ENCODE measurements at regions not wholly inside any gene's neighbourhood (a gene's known extent, or its start where the extent isn't known, plus 50 kb on each side); places are given as distances from the start of the nearest gene placed in this dataset.

GRCh38 chr6:77245026-77245425, 218.3 kb downstream of the HTR1B start:
- H3K36me3 ChIP-seq, result no peaks in the 10 kb centered on the region
- DNase-seq, result no peak
- peaks cover 17% of the 10 kb centered on the region for H3K4me1 ChIP-seq
- H3K9me3 ChIP-seq, result no peaks in the 10 kb centered on the region
- H3K27me3 ChIP-seq, result no peaks in the 10 kb centered on the region
- H3K4me3 ChIP-seq (ENCODE audit: low read depth, low read length), result no peak overlapping the region
- TF ChIP-seq CTCF (IDR thresholded peaks at IDR 0.05; ENCODE audit: low read depth, low read length), result no peak

- Histone ChIP-seq H3K4me1 (no peaks in the 10 kb centered on the region), H3K9me3 (no peaks in the 10 kb centered on the region), H3K36me3 (no peaks in the 10 kb centered on the region), H3K27me3 (no peaks in the 10 kb centered on the region), H3K4me3 (ENCODE audit: low read depth, low read length) (no peak overlapping the region)
- DNase-seq, result no peak
- no peak for TF ChIP-seq CTCF (IDR thresholded peaks at IDR 0.05; ENCODE audit: low read depth, low read length)
Measured at GRCh38 chr6:77231438-77232305, 231.6 kb downstream of the HTR1B start.

GRCh38 chr6:77228279-77228678, 235.0 kb downstream of the HTR1B start:
- no peaks in the 10 kb centered on the region for H3K9me3 ChIP-seq
- H3K4me3 ChIP-seq (ENCODE audit: low read depth, low read length), result no peak overlapping the region
- no peaks in the 10 kb centered on the region for H3K36me3 ChIP-seq
- H3K27me3 ChIP-seq, result no peaks in the 10 kb centered on the region
- H3K4me1 ChIP-seq, result no peaks in the 10 kb centered on the region
- no peak for TF ChIP-seq CTCF (IDR thresholded peaks at IDR 0.05; ENCODE audit: low read depth, low read length)
- no peak for DNase-seq

GRCh38 chr6:77217896-77218295, 245.4 kb downstream of the HTR1B start:
- TF ChIP-seq CTCF (IDR thresholded peaks at IDR 0.05; ENCODE audit: low read depth, low read length), result no peak
- Histone ChIP-seq H3K9me3 (no peaks in the 10 kb centered on the region), H3K27me3 (no peaks in the 10 kb centered on the region), H3K36me3 (no peaks in the 10 kb centered on the region), H3K4me1 (no peaks in the 10 kb centered on the region), H3K4me3 (ENCODE audit: low read depth, low read length) (no peak overlapping the region)
- no peak for DNase-seq

GRCh38 chr6:77205936-77206335, 257.4 kb downstream of the HTR1B start:
- H3K4me3 ChIP-seq (ENCODE audit: low read depth, low read length), result no peak overlapping the region
- TF ChIP-seq CTCF (IDR thresholded peaks at IDR 0.05; ENCODE audit: low read depth, low read length), result no peak

GRCh38 chr6:77204555-77204954, 258.7 kb downstream of the HTR1B start:
- Histone ChIP-seq H3K4me1 (no peaks in the 10 kb centered on the region), H3K27me3 (no peaks in the 10 kb centered on the region), H3K4me3 (ENCODE audit: low read depth, low read length) (no peak overlapping the region), H3K36me3 (no peaks in the 10 kb centered on the region), H3K9me3 (no peaks in the 10 kb centered on the region)
- no peak for DNase-seq
- TF ChIP-seq CTCF (IDR thresholded peaks at IDR 0.05; ENCODE audit: low read depth, low read length), result no peak

More at GRCh38 chr6:77205936-77206335, 257.4 kb downstream of the HTR1B start:
- H3K36me3 ChIP-seq, result no peaks in the 10 kb centered on the region
- no peaks in the 10 kb centered on the region for H3K27me3 ChIP-seq
- no peaks in the 10 kb centered on the region for H3K9me3 ChIP-seq
- DNase-seq, result no peak
- no peaks in the 10 kb centered on the region for H3K4me1 ChIP-seq

Data from BE2C (cell line).